ENCODE measurements at regions not wholly inside any gene's neighbourhood (a gene's known extent, or its start where the extent isn't known, plus 50 kb on each side); places are given as distances from the start of the nearest gene placed in this dataset.

DNA sequence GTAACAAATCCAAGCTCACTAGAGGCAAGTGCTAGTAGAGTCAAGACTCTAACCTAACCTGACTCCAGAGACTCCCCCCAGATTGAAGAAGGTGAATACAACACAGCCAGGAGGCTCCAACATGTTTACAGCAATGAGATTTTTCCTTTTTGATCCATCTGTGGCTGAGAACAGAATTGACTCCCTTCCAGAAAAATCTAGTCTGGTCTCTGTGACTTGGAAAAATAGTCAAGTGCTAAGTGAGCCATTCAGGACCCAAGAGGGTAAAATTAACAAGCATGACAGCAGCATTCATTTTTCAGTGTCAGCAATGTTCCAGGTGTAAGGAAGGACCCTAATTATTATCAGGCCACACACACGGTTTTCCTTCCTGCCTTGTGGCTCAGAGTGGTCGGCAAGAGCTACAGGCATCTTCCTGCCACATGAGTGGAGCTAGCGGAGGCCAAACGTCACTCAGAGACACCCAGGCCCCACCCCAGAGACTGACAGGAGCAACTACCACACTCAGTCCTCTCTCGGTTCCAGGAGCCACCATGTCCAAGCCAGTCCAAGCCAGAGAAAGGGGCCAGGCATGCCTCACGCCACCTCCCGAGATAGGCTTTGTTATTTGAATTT, 395.1 kb downstream of the FOXO1 start:
- DNase-seq (ENCODE audit: low read depth, low spot score) = no peak
- Histone ChIP-seq H3K27ac (ENCODE audit: low read depth, low read length) (no peak overlapping the region), H3K4me3 (ENCODE audit: low read depth, low read length) (no peak overlapping the region), H3K9me3 (ENCODE audit: control insufficient read depth, insufficient read depth, low read length) (no peaks in the 10 kb centered on the region), H3K27me3 (ENCODE audit: control insufficient read depth, insufficient read depth, low read length) (no peaks in the 10 kb centered on the region)
- TF ChIP-seq, protein P1, sequence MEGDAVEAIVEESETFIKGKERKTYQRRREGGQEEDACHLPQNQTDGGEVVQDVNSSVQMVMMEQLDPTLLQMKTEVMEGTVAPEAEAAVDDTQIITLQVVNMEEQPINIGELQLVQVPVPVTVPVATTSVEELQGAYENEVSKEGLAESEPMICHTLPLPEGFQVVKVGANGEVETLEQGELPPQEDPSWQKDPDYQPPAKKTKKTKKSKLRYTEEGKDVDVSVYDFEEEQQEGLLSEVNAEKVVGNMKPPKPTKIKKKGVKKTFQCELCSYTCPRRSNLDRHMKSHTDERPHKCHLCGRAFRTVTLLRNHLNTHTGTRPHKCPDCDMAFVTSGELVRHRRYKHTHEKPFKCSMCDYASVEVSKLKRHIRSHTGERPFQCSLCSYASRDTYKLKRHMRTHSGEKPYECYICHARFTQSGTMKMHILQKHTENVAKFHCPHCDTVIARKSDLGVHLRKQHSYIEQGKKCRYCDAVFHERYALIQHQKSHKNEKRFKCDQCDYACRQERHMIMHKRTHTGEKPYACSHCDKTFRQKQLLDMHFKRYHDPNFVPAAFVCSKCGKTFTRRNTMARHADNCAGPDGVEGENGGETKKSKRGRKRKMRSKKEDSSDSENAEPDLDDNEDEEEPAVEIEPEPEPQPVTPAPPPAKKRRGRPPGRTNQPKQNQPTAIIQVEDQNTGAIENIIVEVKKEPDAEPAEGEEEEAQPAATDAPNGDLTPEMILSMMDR (IDR thresholded peaks at IDR 0.05; ENCODE audit: low read depth, low read length) = no peak
- POLR2A ChIA-PET = no interaction called here
- CTCF ChIA-PET = no interaction called here

DNA sequence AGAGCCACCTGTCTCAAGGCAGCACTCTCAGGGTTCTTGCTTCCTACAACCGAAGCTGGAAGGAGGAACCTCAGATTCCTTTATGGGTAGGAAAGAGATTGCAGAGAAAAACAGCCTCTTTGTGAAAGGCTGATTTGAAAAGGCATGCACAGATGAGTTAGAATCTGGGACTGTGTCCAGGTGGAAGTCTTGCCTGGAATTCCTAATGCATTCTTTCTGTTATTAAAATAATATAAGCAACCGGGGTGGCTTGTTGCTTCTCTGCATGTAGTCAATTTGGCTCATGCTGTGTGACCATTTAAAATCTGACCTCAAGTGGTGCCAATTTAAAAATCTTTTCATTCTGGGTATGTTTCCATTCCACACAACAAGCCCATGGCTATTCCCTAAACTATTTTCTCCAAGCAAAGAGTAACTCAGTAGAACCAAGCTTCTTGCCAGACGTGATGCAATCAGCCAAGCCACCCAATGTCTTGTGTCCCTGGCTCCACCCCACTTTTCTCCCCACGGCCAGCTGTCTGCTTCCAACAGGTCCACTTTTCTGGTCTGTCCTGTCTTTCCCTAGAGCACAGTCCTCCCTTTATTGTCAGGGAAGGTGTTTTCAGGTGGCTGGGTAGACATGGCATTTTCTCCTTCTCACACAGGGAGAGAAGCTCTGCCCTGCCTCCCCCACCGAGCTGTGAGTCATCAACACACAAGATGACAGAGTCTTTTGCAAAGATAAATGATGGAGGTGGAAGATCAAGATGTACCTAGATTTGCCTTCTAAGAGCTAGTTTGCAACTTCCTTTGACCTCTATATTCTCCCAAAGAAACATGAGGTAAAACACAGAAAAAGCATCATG, 394.3 kb downstream of the FOXO1 start:
- CTCF ChIA-PET = interaction anchor here (1.1 kb wide), 1 partner anchor 410 kb away, joined by 3 read pairs; no protein-coding TSS in a partner anchor
- Histone ChIP-seq H3K4me3 (ENCODE audit: low read depth, low read length) (no peak overlapping the region), H3K27me3 (ENCODE audit: control insufficient read depth, insufficient read depth, low read length) (no peaks in the 10 kb centered on the region), H3K27ac (ENCODE audit: low read depth, low read length) (no peak overlapping the region), H3K9me3 (ENCODE audit: control insufficient read depth, insufficient read depth, low read length) (no peaks in the 10 kb centered on the region)
- TF ChIP-seq, protein P1 (IDR thresholded peaks at IDR 0.05; ENCODE audit: low read depth, low read length) = no peak
- POLR2A ChIA-PET = no interaction called here
- no peak for DNase-seq (ENCODE audit: low read depth, low spot score)

DNA sequence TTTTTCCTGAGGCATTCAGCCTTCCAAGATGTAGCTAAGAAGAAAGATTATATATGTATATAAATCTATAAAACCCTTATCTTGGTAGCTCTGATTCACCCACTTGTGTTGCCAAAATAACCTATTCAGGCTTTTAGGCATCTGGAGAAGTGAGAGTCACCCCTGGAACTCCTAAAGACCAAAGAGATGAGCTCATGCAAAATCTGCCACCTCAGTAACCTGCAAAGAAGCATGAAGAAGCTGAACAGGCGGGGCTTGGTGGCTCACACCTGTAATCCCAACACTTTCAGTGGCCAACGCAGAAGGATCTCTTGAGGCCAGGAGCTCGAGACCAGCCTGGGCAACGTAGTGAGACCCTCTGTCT, 393.7 kb downstream of the FOXO1 start:
- ChIA-PET CTCF (interaction anchor here (1.1 kb wide), 1 partner anchor 410 kb away, joined by 3 read pairs; no protein-coding TSS in a partner anchor), POLR2A (no interaction called here)
- no peaks in the 10 kb centered on the region for H3K27me3 ChIP-seq (ENCODE audit: control insufficient read depth, insufficient read depth, low read length)
- no peak for DNase-seq (ENCODE audit: low read depth, low spot score)
- TF ChIP-seq, protein P1 (IDR thresholded peaks at IDR 0.05; ENCODE audit: low read depth, low read length) = no peak
- no peak overlapping the region for H3K27ac ChIP-seq (ENCODE audit: low read depth, low read length)
- H3K9me3 ChIP-seq (ENCODE audit: control insufficient read depth, insufficient read depth, low read length) = no peaks in the 10 kb centered on the region
- H3K4me3 ChIP-seq (ENCODE audit: low read depth, low read length) = no peak overlapping the region

DNA sequence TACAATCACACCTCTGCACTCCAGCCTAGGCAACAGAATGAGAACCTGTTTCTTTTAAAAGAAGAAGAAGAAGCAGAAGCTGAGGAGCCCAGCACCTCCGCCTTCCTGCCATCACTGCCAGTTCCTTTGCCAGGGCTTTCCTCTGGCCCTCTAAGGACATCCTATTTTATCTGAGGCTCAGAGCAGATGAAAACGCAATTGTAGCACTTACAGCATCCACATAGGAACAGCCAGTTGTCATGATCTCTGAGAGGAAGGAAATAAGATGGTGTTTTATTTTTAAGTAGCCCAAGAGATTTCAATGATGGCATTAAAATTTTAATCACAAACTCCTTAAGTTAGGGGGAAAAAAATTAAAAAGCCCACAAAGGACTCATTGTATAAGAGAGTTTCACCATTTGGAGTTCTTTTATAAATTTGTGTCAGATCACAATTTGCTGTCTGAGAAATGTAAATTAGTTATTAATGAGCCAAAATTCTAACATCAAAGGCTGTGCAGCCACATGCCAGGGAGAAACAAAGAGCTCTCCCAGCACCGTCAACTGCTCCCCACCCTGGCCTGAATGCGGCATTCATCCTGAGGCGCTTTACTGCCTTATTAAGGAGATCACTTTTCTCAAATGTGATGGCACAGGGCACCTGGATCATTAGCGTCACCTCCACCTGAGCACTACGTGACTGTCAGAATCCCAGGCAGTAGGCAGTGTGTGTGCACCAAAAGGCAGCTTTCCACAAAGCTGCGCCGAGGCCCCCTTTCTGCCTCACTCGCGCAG, 393.0 kb downstream of the FOXO1 start:
- Histone ChIP-seq H3K4me3 (ENCODE audit: low read depth, low read length) (no peak overlapping the region), H3K27me3 (ENCODE audit: control insufficient read depth, insufficient read depth, low read length) (no peaks in the 10 kb centered on the region), H3K27ac (ENCODE audit: low read depth, low read length) (no peak overlapping the region), H3K9me3 (ENCODE audit: control insufficient read depth, insufficient read depth, low read length) (no peaks in the 10 kb centered on the region)
- POLR2A ChIA-PET = no interaction called here
- CTCF ChIA-PET = no interaction called here
- TF ChIP-seq, protein P1 (IDR thresholded peaks at IDR 0.05; ENCODE audit: low read depth, low read length) = no peak
- DNase-seq (ENCODE audit: low read depth, low spot score) = no peak

DNA sequence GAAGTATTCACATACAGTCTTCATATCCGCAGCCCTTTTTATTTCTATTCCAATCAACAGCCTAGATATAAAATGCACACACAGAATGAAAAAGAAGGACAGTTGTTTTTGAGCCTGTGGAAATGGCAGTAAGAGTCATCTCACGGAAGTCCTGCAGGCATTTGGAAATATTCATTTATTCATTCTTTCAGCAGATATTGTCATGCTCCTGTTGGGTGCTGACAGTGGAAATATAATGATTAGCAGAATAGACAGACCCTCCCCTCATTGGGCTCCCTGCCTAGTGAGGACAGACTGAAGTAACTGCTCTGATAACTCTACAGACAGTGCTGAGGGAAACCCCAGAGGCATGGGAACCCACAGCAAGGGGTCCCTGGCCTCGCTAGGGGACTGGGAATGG, 392.3 kb downstream of the FOXO1 start:
- H3K27ac ChIP-seq (ENCODE audit: low read depth, low read length) = no peak overlapping the region
- no peaks in the 10 kb centered on the region for H3K27me3 ChIP-seq (ENCODE audit: control insufficient read depth, insufficient read depth, low read length)
- CTCF ChIA-PET = no interaction called here
- no peak for DNase-seq (ENCODE audit: low read depth, low spot score)
- TF ChIP-seq, protein P1 (IDR thresholded peaks at IDR 0.05; ENCODE audit: low read depth, low read length) = no peak
- H3K9me3 ChIP-seq (ENCODE audit: control insufficient read depth, insufficient read depth, low read length) = no peaks in the 10 kb centered on the region
- POLR2A ChIA-PET = no interaction called here
- H3K4me3 ChIP-seq (ENCODE audit: low read depth, low read length) = no peak overlapping the region

Data from AG04450 (cell line).